Activated gamma-delta T cell treated with anti-CD3 and anti-CD28 coated beads, Interleukin-2, amount 50 U/mL, for 16 hours (primary cell): ENCODE measurements at regions not wholly inside any gene's neighbourhood (a gene's known extent, or its start where the extent isn't known, plus 50 kb on each side); places are given as distances from the start of the nearest gene placed in this dataset.

Experiments
- DNase-seq: peaks from one replicate; pipeline ENCODE4 v3.0.0-alpha.2; 2020; ENCODE audit warnings: low read depth

GRCh38 chr18:46411867-46412690 lies 244.9 kb downstream of the LOXHD1 start:
- no peak for DNase-seq

GRCh38 chr18:46412916-46413315 lies 244.1 kb downstream of the LOXHD1 start:
- no peak for DNase-seq

DNA sequence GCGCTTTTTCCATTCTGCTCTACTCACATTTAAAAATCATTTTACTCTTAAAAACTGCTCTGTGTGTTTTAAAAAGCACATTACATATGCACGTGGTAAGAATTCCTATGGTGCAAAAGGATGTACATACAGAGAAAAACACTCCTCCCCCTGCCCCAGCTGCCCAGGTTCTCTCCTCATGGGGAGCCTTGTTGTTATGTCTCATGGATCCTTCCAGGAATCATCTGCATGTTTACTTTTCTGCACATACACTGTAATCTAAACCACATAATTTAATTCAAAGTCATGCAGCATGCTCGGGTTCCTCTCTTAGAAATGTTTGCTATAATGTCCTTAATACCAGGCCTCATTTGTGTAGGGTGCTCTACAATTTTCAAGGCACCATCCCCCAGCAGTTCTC lies 243.3 kb downstream of the LOXHD1 start:
- no peak for DNase-seq

- DNase-seq, result no peak
Observed at GRCh38 chr18:46414863-46415262, 242.2 kb downstream of the LOXHD1 start.

DNA sequence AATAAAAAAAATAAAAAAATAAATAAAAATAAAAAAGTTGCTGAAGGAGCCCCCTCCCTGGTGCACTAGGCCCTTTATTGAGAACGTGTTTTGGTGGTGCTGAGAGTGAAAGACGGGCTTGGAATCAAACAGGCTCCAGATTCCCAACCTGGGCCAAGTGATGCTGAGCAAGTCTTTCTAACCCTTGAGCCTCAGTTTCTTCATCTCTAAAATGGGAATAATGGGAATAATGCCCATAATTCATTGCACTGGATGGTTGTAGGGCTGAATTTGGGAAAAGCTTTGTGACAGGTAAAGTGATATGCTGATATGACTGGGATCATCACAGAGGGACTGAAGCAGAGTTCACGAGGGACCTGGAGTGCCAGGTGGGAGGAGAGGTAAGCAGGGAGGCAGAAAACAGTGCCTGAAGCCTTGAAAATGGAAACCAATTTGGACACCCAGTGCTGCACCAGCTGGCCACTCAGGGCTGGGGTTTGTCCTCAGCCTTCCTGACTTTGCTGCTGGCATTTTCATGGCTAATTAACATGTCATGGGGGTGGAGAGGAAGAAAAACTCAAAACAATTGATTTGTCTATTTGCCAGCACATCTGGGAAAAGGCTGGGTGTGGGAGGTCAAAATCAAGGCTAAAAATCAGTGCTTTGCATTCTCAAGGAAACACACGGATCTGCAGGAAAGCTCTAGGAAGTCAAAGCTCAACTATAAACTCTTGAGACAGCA lies 241.3 kb downstream of the LOXHD1 start:
- DNase-seq, result no peak

GRCh38 chr18:46416706-46417638 lies 240.0 kb downstream of the LOXHD1 start:
- DNase-seq, result no peak

- no peak for DNase-seq
Observed at GRCh38 chr18:46418663-46419260, 238.3 kb downstream of the LOXHD1 start.

DNA sequence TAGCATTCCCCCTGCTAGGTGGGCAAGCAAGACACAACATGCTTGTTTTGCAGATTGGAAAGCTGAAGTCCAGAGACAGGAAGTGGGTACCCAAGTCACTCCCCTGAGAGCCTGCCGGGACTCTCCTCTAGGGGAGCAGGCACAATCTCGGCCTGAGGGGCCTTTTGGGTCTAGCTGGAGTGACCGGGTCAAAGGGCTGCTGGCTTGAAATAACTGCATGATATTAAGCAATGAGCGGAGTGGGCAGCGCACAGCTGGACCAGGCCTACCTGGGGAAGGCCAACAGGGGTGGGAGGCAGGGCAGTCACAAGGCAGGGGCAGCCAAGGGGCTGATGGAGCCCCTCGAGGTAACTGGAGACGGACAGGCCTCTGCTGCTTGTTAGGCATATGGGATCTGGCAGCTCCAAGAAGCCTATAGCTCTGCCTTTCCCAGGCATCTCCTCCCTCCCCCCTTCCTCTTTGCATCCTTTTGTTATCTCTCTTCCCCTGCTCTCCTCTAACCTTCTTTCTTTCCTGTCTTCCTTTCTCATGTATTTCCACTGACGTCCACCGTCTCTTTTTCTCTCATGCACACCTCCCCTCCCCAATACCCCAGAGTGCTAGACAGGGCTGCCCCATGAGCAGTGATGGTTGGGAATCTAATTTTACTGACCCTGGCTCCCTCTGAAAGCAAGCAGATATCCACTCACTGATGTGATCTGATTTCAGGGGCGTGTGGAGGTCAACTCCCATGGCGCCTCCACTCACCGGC lies 237.5 kb downstream of the LOXHD1 start:
- DNase-seq, result no peak

DNA sequence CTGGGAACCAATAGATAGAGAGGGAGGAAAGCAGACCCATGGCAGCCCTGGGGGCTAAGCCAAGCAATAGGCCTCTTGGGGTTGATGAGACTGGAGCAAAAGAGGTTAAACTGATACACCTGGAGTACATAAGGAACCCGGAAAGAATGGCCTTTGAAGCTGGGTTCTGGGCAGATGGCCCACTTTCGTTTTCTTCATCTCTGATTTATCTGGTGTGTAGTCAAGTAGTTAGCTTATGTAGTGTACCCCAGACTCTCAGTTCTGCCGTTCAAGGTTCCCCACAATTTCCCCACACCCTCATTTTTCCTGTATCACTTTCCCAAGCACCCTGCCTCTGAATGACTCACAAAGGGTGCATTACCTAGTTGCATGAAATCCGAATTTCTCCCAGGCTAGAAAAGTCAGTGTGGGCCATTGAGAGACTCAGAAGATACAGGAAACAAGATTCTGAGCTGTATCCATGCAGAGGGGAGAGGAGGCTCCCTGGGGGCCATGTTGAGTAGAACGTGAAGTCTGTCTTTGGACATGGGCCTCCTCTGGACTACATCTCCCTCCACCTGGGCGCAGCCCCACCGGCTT lies 235.0 kb downstream of the LOXHD1 start:
- no peak for DNase-seq

- DNase-seq, result no peak
Observed at GRCh38 chr18:46422552-46423055, 234.4 kb downstream of the LOXHD1 start.

DNA sequence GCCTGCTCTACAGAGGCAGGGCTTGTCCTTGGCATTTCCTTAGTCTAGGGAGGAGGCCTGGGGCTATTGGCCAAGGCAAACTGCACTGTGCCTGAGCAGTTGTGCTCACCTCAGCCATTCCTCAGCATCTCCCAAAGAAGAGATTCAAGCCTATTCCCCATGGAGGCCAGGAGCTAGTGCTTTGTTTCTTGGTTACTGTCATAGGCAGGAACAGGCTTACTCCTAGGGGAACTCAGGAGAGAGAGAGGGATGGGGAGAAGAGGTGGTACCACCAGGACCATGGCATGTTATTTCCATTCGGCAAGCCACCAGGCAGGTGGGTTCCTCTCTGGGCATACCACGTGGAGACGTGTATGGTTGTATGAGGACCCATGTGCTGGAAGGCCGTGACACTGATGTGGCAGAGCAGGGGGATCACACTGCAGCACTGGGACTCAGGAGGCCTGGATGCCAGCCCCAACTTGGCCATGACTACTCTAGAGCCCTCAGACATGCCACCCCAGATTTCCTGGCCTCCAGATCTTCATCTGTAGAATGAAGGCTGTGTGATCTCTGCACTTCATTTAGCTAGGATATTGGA lies 233.7 kb downstream of the LOXHD1 start:
- no peak for DNase-seq

DNA sequence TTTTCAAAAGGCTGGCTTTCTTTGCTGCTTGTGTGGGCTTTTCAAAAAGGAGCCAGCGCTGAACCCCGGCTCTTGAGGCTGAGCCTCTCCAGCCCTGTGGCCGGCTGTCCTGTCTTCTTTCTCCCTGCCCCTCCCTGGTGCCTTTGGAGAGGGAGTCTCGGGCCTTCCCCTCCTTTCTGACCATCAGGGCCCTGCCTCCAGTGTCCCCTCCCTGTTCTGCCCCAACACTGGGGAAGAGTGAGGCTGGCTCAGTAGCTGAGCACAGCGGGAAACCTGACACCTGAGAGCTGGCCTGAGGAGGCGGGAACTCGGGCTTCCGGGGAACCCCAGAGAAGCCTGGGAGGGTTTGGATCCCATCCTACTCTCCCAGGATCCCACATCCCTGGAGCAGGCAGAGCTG lies 232.1 kb downstream of the LOXHD1 start:
- DNase-seq, result no peak

DNA sequence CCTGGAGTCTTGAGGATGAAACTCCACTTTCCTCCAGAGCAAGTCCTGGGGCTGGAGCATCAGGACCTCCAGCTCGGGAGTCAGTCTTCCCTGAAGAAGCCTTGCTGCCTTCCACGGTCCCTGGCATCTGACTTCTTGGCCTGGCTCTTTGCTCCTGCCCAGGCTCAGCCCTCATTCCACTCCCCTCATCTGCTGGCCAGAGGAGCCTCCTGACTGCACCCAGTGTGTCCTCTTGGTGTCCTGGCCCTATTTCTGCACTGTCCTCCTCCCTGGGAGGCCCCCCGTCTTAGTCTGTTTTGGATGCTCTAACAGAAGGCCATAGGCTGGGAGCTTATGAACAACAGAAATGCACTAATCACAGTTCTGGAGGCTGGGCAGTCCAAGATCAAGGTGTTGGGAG lies 231.5 kb downstream of the LOXHD1 start:
- DNase-seq, result no peak

GRCh38 chr18:46426021-46426678 lies 230.9 kb downstream of the LOXHD1 start:
- DNase-seq, result no peak

DNA sequence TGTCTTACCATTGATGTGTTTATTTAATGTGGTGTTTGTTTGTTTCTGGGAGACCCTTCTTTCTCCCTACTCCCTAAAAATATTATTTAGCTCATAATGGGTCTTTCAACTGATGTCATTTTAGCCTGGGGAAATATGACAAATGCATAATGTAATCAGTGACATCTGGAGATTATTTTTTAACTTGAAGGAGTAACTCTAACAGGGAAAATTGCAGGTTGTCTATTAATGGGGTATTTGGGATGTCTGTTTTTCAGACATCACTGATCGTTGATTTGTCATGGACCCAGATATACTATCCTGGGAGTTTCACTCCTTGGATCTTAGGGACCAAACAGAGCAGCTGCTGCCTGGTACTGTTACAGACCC lies 230.4 kb downstream of the LOXHD1 start:
- DNase-seq, result no peak
